Eye (tissue), 1 donor: ENCODE measurements at regions not wholly inside any gene's neighbourhood (a gene's known extent, or its start where the extent isn't known, plus 50 kb on each side); places are given as distances from the start of the nearest gene placed in this dataset.
"Not testable (repeated sequence)": the region's sequence is repeated elsewhere in the genome, so short reads cannot be mapped to it uniquely, and the experiment has no call there.

Experiments used
- DNase-seq: peaks from one replicate; pipeline ENCODE4 v3.0.0-alpha.2; 2015

DNA sequence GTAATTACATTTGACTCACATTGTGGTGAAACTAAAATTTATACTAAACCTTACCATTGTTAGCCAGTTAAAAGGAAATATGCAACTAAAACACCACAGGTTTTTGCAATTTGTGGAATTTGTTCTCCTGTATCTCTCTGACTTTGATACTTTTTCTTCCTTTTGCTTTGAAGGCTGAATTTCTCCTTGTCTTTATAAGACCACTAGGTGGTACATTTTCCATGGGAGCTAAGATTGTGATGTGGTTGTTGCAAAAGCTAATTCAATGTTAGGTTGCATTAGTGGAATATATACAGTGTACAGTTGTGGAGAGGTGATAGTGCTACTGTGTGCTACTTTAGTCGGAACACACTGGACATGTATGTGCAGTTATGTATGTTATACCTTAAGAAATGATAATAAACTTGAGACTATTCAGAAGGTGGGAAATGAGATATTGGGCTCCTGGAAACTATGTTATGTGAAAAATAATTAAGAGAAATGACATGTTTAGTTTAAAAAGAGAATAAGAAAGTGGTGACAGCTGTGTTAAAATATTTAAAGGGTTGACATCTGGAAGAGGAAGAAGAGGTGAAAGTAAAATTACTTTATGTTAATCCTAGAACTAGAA lies 70.3 kb downstream of the ARL9 start:
- peak; percentile 34 for DNase-seq

DNA sequence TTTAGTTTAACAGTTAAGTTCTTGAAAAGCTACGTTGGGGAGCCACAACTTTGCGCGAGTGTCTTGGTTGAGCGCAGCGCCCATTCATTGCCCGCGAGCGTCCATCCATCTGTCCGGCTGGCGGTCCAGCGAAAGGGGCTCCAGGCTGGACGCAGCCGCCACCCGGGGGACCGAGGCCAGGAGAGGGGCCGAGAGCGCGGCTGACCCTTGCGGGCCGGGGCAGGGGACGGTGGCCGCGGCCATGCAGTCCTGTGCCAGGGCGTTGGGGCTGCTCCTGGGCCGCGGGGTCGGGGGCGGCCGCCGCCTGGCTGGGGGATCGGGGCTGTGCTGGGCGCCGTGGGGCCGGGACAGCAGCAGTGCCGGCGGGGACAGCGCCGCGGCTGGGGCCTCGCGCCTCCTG lies 86.8 kb downstream of the ARL9 start:
- not testable (repeated sequence) for DNase-seq
